GM06990 (cell line): ENCODE measurements at regions not wholly inside any gene's neighbourhood (a gene's known extent, or its start where the extent isn't known, plus 50 kb on each side); places are given as distances from the start of the nearest gene placed in this dataset.

Experiments used
- DNase-seq: peaks from one replicate; pipeline ENCODE4 v3.0.0-alpha.2; 2011; ENCODE audit not compliant: insufficient read length; ENCODE audit errors: extremely low read depth
- H3K27me3 ChIP-seq: replicated peaks from 2 replicates; pipeline ENCODE4 v1.6.0; 2011; ENCODE audit warnings: low read length; ENCODE audit not compliant: control insufficient read depth, insufficient read depth
- H3K36me3 ChIP-seq: 2 replicates; pipeline ENCODE4 v1.5.1; 2011; ENCODE audit warnings: low read length; ENCODE audit not compliant: control insufficient read depth, insufficient read depth
- H3K4me3 ChIP-seq: replicated peaks from 2 replicates; pipeline ENCODE4 v1.5.1; 2011; ENCODE audit warnings: low read depth, mild to moderate bottlenecking, control low read depth, low read length
- TF ChIP-seq, protein P1 (sequence below): IDR thresholded peaks from 2 replicates; pipeline ENCODE4 v1.5.1; 2011; ENCODE audit warnings: low read length, control low read depth, mild to moderate bottlenecking, inconsistent platforms; ENCODE audit not compliant: insufficient read depth, poor library complexity, severe bottlenecking

DNA sequence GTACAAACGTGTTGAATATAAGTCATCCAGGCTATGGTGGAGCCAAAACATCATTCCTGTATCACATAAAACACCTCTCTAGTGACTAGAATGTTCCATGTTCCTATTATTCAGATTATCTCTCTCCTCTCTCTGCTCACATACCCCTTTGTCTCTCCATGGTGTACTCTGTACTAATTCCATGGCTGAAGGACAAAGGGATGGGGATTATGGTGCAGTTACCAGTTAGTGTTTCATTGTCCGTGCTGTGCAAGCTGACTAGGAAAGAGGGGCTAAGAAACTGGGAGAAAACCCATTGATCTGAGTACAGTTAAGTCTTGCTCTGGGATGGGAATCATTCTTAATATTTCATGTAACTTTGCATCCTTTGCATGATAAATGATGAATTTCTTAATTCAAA, 397.4 kb upstream of the NOX3 start:
- Histone ChIP-seq H3K4me3 (no peak overlapping the region), H3K36me3 (no peaks in the 10 kb centered on the region), H3K27me3 (0 out of 2 replicates have a peak, but pooled peaks cover 1% of the 10 kb centered on the region)
- TF ChIP-seq, protein P1, sequence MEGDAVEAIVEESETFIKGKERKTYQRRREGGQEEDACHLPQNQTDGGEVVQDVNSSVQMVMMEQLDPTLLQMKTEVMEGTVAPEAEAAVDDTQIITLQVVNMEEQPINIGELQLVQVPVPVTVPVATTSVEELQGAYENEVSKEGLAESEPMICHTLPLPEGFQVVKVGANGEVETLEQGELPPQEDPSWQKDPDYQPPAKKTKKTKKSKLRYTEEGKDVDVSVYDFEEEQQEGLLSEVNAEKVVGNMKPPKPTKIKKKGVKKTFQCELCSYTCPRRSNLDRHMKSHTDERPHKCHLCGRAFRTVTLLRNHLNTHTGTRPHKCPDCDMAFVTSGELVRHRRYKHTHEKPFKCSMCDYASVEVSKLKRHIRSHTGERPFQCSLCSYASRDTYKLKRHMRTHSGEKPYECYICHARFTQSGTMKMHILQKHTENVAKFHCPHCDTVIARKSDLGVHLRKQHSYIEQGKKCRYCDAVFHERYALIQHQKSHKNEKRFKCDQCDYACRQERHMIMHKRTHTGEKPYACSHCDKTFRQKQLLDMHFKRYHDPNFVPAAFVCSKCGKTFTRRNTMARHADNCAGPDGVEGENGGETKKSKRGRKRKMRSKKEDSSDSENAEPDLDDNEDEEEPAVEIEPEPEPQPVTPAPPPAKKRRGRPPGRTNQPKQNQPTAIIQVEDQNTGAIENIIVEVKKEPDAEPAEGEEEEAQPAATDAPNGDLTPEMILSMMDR: no peak
- DNase-seq: no peak

DNA sequence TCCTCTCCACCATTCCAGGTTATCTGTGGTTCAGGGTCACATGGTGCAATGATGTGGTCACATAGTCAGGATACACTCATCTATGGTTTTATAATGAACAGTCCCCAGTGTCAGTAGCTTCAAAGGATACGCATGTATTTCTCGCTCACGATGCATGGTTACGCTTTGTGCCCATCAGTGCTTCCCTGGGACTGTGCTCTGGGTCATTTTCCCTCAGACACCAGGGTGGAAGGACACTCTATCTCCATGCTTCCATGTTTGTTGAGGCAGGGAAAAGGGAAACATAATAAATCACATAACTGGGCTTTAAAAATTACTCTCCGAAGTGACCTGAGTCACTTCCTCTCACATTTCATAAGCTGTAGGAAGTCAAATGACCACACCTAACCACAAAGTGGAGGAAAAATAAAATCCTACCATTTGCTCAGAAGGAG, 394.8 kb upstream of the NOX3 start:
- H3K4me3 ChIP-seq: no peak overlapping the region
- H3K27me3 ChIP-seq: 0 out of 2 replicates have a peak, but pooled peaks cover 1% of the 10 kb centered on the region
- TF ChIP-seq, protein P1: no peak
- no peak for DNase-seq
- H3K36me3 ChIP-seq: no peaks in the 10 kb centered on the region

DNA sequence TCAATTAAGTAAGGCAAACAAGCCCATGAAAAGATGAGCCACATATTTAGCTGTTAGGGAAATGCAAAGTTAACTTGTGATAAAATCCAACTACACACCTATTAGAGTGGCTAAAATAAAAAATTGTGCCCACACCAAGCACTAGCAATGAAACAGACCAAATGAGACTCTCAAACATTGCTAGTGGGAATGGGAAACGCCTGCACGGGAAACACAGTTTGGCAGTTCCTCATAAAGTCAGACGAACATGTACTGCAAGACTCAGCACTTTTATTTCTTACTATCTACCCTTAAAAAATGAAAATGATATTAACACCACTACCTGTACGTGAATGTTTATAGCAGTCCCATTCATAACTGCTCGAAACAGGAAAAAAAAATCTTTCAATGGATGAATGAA, 392.1 kb upstream of the NOX3 start:
- Histone ChIP-seq H3K27me3 (0 out of 2 replicates have a peak, but pooled peaks cover 1% of the 10 kb centered on the region), H3K4me3 (no peak overlapping the region), H3K36me3 (no peaks in the 10 kb centered on the region)
- TF ChIP-seq, protein P1: no peak
- DNase-seq: no peak

DNA sequence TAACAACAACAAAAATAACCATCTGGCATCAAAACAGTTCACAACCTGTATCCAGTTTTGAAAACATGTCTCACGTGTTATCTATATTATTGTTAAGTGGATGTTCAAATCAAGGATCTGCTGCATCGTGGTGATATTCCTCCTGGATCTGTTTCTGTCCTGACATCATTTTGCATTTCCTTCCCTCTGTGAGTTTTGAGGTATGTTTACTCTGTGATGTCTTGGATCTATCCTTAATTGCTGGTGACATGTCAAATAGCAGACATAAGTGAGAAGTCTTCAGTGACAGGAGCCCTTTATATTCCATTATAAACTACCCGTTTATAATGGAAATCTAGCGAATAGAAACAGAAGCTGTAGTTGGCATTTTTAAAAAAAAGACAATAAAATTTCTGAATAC, 381.8 kb upstream of the NOX3 start:
- H3K27me3 ChIP-seq: no peaks in the 10 kb centered on the region
- H3K36me3 ChIP-seq: no peaks in the 10 kb centered on the region
- no peak overlapping the region for H3K4me3 ChIP-seq
- DNase-seq: no peak
- TF ChIP-seq, protein P1: no peak

DNA sequence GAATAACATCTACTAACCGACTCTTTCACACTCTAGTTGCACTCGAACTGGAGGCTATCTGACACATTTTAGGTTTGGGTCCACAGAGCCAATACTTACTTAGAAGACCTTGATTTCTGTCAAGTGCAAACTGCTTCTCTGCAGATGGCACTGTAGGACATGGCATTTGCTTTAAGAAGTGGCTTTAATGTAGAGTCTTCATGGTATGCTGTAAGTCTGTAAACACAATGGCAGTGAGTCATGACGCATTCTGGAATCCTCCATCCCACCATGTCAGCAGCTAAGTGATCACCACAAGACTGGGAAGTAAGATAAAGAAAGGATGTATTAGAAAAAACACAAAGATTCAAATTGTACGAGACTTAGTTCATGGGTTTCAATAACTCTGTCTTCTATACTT, 377.0 kb upstream of the NOX3 start:
- no peaks in the 10 kb centered on the region for H3K27me3 ChIP-seq
- TF ChIP-seq, protein P1: no peak
- no peak overlapping the region for H3K4me3 ChIP-seq
- H3K36me3 ChIP-seq: no peaks in the 10 kb centered on the region
- DNase-seq: no peak

DNA sequence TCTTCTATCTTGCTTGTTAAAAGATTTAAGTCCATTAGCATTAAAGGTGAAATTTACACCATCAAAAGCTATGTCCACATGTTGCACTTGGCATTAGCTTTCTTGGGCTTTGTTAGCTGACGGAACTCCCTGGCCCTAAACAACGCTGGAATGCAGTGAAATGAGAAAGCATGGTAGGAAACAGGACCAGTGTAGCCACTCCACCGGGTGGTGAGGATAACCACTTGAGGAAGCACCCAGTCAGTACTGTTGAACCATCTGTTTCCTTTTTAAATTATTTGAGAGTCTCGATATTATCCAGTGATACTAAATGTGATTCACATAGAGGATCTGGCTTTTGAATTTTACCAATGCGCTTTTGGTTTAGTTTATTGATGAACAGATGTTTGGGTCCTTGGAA, 374.9 kb upstream of the NOX3 start:
- TF ChIP-seq, protein P1: no peak
- no peaks in the 10 kb centered on the region for H3K27me3 ChIP-seq

More for the DNA sequence above, 374.9 kb upstream of the NOX3 start:
- no peak for DNase-seq
- no peaks in the 10 kb centered on the region for H3K36me3 ChIP-seq
- H3K4me3 ChIP-seq: no peak overlapping the region
